ENCODE measurements at regions not wholly inside any gene's neighbourhood (a gene's known extent, or its start where the extent isn't known, plus 50 kb on each side); places are given as distances from the start of the nearest gene placed in this dataset.
"Not testable (repeated sequence)": the region's sequence is repeated elsewhere in the genome, so short reads cannot be mapped to it uniquely, and the experiment has no call there.

DNA sequence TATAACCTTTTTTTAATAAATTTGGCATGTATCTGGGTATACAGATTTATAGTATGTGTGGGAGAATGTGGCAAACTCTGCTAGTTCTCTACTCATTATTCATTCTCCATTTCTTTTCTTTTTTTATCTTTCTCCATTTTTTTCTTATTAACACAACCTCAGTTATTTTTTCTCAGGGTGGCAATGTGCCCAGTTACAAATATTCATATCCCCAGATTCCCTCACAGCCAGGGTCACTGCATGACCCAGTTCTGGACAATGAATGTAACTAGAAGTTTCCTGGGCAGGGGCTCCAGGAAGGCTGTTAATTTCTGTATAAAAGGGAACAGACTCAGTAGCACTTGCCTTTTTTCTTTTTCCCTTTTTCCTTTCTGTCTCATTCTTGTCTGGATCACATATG lies 95.6 kb downstream of the VCPKMT start:
- no peak for DNase-seq

DNA sequence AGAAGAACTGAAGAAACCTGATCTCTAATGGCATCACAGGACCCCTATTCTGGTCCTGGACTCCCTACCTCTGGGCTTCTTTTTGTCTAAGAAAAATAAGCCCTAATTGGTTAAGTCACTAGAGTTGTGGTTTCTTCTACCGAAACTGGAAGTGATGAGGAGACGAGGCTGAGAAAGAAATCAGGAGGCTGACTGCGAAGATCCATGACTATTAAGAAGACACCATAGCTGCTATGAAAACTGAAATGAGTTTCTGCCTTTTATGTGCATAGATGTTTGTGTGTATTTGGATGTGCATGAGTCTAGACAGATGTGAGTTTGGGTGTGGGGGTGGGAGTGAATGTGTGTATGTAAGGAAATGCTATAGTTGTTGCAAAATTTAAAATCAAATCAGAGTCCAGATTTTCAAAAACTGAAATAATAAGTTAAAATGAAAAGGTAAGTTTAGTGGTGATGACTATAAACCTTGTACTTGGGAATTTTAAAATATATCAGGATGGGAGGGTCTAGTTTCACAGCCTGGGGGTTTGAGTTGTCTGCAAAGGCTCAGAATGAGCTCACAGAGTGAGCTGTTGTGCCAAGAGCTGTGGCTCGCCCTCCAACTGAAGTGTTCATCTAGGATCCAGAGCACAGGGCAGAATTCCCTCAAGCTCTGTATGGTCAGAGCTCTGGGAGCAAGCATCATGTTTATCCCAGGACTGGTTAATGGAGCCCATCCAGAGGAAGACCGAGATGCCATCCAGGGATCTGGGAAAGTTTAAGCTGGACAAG lies 94.9 kb downstream of the VCPKMT start:
- no peak for DNase-seq

DNA sequence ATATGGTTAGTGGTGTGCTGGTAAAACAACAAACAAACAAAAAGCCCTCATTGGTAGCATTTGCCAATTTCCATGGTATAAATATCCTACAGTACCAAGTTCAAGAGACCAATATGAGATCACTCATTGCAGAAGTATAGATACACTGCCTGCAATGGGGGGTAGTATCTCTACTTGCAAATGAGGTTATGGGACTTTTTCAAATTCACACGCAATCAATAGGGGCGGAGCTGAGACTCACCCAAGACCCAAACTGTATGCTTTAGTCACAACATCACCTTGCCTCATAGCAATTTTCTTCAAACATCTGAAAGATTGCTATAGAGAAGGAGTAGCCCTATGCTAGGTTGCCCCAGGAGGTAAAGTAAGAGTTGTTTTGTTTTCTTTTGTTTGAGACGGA lies 93.7 kb downstream of the VCPKMT start:
- DNase-seq = no peak

DNA sequence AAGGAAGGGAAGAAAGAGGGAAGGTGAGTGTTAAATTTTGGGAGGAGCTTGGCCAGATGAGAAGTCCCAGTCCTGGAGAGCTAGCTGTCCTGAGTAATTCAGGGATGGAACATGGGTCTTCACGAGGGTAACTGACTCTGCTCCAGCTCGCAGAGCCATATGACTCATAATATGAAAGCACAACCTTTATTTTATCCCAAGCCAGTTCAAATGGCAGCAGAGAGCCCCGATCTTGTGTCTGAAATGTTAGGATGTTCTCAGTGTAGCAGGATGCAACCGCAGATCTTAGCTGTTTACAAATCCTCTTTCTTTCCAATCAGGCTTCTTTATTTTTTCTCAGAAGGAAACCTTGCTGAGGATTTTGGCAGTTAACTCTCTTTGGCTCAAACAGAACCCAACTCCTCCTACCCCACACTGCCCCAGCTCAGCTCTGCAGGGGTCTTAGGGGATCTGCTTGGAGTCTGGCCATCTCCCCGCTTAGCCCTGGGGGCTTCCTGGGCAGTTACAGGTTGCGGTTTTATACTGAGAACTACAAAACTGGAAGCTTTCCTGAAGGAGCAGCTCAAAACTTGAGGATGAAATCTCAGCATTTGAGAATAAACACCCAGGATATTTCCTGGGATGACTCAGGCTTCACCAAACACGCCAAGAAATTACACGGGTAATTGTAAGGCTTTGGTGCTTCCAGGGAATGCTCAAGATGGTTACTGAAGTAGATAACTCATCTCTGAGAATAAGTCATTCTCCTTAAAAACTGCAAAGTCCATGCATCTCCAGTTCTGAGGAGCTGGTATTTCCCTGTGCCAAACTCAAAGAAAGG lies 92.5 kb downstream of the VCPKMT start:
- no peak for DNase-seq

DNA sequence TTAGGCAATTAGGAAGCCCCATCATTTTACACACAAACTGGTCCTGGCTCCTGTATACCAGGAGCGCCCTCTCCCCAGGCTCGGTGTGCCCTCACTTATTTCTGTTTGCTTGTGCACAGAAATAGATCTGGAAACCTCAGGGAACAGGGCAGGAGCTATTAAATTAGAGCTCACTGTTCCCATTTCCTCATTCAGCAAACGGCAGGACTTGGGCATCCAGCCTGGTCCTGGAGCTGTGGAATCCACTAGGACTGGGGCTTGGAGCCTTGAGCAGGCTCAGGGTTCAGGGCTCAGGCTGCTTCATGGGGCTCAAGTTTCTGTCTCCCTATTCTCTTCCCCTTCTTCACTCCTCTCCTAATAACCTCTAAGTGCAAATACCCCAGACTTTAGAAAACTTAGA lies 91.3 kb downstream of the VCPKMT start:
- DNase-seq = no peak

DNA sequence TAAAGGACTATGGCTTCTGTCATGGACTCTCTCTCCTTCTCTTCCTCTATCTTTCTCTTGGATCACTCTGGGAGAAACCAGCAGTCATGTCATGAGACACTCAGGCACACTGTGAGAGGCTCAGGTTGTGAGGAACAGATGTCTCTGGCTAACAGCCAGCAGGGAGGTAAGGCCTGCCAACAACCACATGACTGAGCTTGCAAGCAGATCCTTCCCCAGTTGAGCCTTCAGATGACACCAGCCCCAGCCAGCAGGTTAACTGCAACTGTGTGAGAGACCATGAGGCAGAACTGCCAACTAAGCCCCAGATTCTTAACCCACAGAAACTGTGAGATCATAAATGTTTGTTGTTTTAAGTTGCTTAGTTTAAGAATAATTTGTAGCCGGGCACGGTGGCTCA lies 90.6 kb downstream of the VCPKMT start:
- peak; percentile 51 for DNase-seq

DNA sequence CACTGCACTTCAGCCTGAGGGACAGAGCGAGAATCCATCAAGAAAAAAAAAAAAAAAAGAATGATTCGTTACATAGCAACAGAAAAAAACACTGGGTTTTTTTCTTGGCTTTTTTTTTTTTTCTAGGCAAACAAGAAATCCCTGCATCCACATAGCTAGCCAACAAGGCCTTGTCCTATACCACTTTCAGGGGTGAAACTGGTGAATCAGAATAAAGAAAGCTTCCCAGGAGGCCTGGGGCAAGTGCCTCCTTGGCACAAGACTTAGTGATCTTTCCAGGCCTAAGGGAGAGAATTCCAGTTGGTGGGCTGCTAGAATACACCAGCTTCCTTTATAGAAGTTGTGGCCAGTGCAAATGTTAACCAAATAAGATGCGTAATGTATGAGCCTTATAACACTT lies 90.0 kb downstream of the VCPKMT start:
- DNase-seq = no peak

DNA sequence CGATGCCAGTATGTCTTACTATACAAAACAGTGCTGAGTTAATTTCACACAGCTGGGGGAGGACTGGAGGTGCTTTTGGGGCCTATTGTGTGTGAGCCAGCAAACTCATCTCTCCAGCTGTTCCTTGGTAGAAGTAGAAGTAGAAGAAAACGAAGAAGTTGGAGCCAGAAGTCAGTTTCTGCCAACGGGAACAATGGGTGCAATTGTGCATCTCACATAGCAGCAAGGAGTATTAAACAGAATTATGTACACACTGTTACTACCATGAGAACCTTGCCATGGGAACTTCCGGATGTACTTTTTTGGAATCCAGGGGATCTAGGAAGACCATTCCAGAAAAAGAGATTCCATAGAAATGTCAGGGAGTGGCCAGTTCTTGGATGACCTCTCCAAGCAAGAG lies 88.6 kb downstream of the VCPKMT start:
- no peak for DNase-seq

DNA sequence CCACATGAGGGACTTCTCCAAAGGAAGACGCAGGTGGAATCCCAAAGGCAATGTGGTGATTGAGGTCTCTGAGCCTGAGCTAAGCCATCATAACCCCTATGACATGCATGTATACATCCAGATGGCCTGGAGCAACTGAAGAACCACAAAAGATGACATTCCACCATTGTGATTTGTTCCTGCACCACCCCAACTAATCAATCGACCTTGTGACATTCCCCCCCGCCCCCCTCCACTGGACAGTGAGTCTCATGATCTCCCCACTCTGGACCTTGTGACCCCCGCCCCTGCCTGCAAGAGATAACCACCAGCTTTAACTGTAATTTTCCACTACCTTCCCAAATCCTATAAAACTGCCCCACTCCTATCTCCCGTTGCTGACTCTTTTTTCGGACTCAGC lies 87.9 kb downstream of the VCPKMT start:
- no peak for DNase-seq

DNA sequence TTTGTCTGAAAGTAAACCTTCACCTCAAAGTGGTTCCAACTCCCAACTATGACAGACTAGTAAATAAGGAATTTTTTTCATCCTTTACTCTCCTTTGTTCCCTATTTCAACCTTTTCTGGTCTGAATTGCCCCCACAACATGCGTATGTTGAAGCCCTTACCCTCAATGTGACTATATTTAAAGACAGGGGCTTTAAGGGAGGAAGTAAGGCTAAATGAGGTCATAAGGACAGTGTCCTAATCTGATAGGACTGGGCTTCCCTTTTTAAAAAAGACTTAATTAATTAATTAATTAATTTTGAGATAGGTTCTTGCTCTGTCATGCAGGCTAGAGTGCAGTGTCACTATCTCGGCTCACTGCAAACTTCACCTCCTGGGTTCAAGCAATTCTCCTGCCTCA lies 86.3 kb downstream of the VCPKMT start:
- DNase-seq = no peak

DNA sequence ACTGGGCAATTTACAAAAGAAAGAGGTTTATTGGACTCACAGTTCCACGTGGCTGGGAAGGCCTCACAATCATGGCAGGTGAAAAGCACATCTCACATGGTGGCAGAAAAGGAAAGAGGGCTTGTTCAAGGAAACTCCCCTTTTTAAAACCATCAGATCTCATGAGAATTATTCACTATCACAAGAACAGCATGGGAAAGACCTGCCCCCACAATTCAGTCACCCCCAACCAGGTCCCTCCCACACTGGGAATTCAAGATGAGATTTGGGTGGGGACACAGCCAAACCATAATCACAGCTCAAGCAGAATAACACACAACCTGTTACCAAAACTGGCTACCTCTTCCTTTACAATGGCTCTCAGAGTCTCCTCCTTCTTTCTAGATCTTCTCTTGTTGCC lies 85.5 kb downstream of the VCPKMT start:
- not testable (repeated sequence) for DNase-seq

DNA sequence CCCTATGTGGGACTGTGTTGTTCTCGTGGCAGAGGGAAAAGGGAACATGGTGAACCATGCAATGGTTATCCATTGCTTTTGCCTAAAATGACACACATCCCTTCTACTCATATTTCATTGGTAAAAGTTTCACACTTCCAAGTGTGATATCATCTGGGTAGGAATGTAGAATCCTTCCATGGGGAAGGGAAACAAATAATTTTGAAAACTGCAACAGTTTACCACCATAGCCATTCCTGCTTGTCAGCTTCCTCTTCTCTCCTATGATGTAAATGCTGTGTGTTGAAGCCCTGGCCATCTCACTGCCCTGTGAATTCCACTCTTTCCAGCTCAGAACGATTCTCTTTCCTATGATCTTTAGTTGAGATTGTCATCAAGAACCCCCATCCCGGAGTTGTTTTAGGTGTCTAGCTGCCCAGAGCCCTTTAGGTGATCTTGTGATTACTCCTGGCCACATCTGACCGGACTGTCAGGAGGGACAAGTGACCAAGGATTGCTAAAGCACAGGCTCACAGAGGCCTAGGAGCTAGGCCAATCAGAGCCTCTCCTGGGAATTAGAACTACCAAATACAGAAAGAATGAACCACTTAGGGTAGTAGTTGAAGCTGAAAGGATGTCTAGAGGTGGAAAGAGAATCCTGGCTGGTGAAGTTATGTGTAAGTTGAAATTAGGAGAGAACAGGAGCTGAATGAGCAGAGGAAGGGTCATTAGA lies 84.6 kb downstream of the VCPKMT start:
- no peak for DNase-seq

DNA sequence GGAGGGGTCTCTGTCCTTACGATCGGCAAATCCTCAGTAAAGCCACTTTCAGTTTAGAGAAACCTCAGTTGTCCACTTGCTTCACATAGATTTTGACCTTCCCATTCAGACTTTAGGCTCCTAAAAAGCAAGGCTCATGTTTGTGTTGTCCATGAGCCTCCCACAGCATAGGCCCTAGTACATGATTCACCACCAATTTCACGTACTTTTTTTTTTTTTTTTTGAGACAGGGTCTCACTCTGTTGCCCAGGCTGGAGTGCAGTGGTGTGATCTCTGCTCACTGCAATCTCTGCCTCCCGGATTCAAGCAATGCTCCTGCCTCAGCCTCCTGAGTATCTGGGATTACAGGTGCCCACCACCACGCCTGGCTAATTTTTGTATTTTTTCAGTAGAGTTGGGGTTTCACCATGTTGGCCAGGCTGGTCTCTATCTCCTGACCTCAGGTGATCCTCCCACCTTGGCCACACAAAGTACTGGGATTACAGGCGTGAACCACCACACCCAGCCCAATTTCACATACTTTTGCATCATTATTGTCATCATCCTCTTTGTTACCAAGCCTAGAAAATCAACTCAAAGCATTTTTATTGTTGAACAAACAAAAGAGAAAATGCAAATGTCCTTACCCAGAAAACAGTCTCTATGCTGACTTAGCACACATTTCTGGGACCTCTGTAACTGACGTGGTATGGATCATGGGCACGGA lies 83.8 kb downstream of the VCPKMT start:
- not testable (repeated sequence) for DNase-seq

DNA sequence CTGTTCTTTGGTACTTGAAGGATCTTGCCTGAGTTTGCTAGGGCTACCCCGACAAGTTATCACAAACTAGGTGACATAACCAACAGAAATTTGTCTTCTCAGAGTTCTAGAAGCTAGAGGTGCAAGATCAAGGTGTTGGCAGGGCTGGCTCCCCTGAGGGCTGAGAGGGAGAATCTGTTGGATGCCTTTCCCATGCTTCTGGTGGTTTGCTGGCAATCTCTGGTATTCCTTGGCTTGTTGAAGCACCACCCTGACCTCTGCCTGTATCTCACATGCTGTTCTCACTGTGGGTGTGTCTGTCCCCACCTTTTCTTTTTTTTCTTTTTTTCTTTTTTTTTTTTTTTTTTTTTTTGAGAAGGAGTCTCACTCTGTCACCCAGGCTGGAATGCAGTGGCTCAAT lies 81.2 kb downstream of the VCPKMT start:
- no peak for DNase-seq

DNA sequence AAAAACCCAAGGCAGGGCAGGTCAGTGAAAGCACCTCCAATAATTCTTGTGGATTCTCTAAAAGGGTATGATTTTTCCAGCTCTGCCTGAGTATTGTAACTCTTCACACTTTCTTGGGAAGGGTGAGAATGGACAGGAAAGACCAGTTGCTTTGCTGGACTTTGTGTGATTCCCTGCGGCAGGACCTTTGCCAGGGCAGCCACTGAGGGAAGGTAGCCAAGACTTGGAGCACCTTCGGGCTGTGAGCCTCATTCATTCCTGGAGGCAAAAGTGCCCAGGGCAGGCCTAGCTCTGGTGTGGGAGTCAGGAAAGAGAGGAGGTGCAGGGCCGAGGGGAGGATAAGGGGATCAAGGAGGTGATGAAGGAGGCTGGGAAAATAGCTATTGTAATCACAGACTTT lies 80.2 kb downstream of the VCPKMT start:
- no peak for DNase-seq

DNA sequence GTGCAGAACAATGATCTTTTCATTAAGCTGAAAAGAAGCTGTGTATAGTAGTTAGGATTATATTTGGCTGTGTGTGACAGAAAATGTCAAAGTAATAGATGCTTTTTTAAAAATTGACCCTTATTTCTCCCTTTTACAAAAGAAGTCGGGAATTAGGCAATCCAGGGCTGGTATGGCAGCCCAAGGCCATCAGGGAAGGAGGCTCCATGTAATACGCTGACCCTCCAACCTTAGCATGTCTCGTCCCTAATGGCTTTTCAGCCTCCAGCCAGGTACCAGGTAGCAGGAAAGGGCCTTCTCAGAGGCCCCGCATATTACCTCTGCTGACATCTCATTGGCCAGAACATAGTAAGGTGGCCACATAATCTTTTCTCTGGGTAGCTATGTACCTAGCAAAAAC lies 79.7 kb downstream of the VCPKMT start:
- no peak for DNase-seq

DNA sequence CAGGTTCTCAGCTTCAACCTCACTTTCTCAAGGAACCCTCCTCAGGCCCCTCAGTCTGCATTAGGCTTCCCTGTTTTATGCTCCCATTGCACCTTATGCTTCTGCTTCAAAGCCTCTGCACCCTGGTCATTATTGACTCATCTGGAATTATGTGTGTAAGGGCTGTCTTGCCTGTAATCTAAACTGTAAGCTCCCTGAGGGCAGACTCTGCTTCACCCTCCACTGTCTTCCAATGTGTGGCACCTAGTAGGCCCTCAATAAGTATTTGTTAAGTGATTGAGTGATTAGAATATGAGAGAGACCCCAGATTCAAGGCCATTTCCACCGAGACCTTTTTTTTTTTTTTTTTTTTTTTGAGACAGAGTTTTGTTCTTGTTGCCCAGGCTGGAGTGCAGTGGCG lies 79.1 kb downstream of the VCPKMT start:
- no peak for DNase-seq

DNA sequence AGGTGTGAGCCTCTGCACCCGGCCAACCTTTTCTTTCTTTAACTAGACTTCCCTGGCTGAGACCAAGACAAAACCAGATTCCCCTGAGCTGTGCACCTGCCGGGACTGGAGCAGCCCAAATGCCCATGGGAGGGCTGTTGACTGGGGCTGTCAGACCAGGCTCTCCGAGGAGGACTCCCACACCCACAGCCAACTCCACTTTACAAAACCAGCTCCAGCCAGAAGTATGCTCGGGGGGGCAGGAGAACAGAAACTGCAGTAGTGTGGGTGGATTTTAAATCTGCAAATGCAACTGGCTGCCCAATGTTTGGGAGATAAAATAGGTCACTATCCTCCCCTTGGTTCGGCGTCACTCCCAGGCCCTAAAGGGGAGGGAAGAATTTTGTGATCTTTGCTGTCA lies 78.5 kb downstream of the VCPKMT start:
- no peak for DNase-seq

DNA sequence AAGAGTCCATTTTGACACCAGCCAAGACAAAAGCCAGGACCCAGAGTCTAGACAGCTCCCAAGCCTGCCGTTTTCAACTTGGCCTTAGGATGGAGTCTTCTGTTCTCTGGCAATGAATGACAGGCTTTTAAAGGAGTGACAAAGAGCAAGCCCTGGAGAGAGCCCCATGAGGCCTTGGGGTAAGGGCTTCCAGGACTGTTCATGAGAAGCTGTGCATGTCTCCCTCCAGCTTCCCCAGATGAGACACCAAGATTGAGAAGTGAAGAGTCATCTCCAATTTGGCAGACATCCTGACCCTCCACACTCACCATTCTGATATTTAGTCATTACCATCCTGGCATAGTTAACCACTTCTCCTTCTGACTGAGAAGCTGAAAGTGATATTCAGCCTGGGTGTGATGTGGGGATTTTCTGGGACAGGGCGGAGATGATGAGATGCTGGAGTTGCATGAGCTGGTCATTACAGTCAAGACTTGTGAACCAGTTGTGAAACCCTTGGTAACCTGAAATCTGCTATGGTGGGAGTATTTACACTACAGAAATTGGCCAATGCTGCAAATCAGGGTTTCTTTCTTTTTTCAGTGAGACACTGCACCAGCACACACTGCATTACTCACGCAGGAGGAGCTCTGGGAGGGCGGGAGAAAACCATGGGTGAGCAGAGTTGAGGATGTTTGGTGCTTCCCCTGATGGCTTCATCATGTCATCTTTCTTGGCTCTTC lies 77.8 kb downstream of the VCPKMT start:
- no peak for DNase-seq

DNA sequence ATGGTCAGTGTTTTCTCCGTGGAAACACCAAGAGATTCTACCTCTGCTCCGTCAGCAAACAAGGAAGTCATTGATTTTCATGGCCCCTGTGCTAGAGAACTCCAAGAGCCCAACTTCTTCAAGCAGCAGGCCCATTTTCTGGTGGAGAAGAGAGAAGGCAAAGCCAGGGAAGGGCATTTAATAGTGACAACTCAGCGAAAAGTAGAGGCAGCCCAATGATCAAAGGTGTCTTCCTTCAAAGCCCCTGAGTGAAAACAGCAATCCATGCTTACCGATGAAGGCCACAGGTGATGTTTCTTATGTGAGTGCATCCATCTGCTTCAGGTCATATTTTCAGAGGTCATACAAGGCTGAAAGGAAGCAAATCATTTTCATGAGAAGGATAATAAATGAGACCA lies 77.3 kb downstream of the VCPKMT start:
- no peak for DNase-seq

DNA sequence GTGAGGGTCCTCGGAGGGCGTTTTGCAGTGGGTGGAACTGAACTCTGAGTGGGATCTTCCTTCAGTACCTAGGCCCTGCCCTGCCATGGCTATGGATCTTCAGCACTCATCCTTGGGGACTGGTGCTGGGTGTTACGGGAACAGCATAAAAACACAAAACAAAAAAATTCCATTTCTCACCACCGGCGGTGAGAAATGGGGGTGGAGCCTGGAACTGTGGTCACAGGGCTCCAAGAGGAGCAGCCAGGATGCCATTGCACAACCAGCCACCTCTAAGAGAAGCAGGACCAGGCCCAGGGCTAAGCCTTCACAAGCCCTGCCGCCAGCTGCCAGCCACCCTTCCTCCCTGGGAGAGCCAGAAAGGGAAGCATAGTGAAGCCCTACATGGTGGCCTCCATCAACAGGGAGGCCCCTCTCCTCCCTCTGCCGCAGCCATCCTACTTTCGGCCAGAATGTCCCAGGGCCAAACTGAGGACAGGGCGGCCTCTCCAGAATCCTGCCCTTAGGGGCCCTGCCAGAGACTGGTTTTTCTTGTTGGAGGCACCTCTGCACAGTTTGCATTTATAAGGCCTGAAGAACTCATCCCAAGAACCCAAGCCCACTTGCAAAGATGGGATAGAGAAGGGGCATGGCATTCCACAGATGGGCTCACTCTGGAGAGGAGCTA lies 76.5 kb downstream of the VCPKMT start:
- DNase-seq = no peak

DNA sequence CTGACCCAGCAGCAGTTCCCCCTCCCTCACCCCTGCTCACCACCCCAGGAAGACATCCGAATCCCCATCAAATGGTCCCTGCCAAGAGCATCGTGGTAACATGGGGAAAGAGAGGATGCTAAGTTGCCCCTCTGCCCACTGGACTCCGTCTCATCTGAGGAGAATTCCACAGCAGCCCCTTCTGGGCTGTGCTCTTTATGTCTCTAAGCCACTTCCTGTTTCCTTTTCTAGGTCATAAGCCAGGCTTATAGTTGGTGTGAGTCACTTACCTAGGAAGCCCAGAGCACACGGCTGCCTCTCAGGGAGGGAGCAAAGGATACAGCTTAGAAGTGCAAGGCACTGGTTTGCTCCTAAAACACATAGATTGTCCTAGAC lies 76.0 kb downstream of the VCPKMT start:
- DNase-seq = no peak

Data from NCI-H1694 treated with DMSO at 0.1 percent for 48 hours (cell line).